Tibial nerve (tissue), 3 donors: ENCODE measurements at regions not wholly inside any gene's neighbourhood (a gene's known extent, or its start where the extent isn't known, plus 50 kb on each side); places are given as distances from the start of the nearest gene placed in this dataset.
"Not testable (repeated sequence)": the region's sequence is repeated elsewhere in the genome, so short reads cannot be mapped to it uniquely, and the experiment has no call there.

Experiments used
- CTCF ChIP-seq, 5 experiments: fragments of 200-600 bp in 3 of 5; fragments of 450-650 bp in 2 of 5; sonication (generic) in 3 of 5; IDR thresholded peaks; one replicate each; pipeline ENCODE4 v1.5.1; 2016 to 2019; ENCODE audit warnings: antibody characterized with exemption in 5 of 5, mild to moderate bottlenecking in 3 of 5, moderate library complexity in 2 of 5
- POLR2A ChIP-seq, 2 donors: fragments of 450-650 bp; IDR thresholded peaks; one replicate each; pipeline ENCODE4 v1.6.1; 2017; ENCODE audit warnings: antibody characterized with exemption in 2 of 2, mild to moderate bottlenecking in 2 of 2, moderate library complexity in 2 of 2

GRCh38 chr7:76879733-76880288 lies 152.3 kb downstream of the SPDYE17 start:
- not testable (repeated sequence) for TF ChIP-seq CTCF, POLR2A (IDR thresholded peaks at IDR 0.05)
